ENCODE measurements at regions not wholly inside any gene's neighbourhood (a gene's known extent, or its start where the extent isn't known, plus 50 kb on each side); places are given as distances from the start of the nearest gene placed in this dataset.

- TF ChIP-seq CTCF (IDR thresholded peaks at IDR 0.05) = no peak
- H3K4me3 ChIP-seq = no peak overlapping the region
- H3K27me3 ChIP-seq = no peaks in the 10 kb centered on the region
- intact Hi-C loops (cut with DNase I) = no loop called here
- no peaks in the 10 kb centered on the region for H3K9me3 ChIP-seq
- DNase-seq (ENCODE audit: low spot score in 2 of 2) = no peak
- no peak overlapping the region for H3K27ac ChIP-seq
- no peaks in the 10 kb centered on the region for H3K36me3 ChIP-seq
- H3K4me1 ChIP-seq = peaks cover 0 to 16% of the 10 kb centered on the region in 2 donors
Observed at GRCh38 chr1:47701283-47701682, 263.4 kb downstream of the FOXD2 start.

GRCh38 chr1:47701741-47702515, 264.1 kb downstream of the FOXD2 start:
- no peak for DNase-seq (ENCODE audit: low spot score in 2 of 2)
- intact Hi-C loops (cut with DNase I) = loop anchor here (2.0 kb wide), 2 partner anchors 15 to 45 kb away; no protein-coding TSS in a partner anchor
- H3K4me1 ChIP-seq = peaks cover 0 to 16% of the 10 kb centered on the region in 2 donors
- no peaks in the 10 kb centered on the region for H3K36me3 ChIP-seq
- H3K9me3 ChIP-seq = no peaks in the 10 kb centered on the region
- peak overlapping the region in 1 of 2 donors; percentile 39 for H3K27ac ChIP-seq
- no peaks in the 10 kb centered on the region for H3K27me3 ChIP-seq
- no peak for TF ChIP-seq CTCF (IDR thresholded peaks at IDR 0.05)
- no peak overlapping the region for H3K4me3 ChIP-seq

GRCh38 chr1:47703156-47703825, 265.4 kb downstream of the FOXD2 start:
- H3K9me3 ChIP-seq = no peaks in the 10 kb centered on the region
- peak in 1 of 2 donors; percentile 70 for DNase-seq (ENCODE audit: low spot score in 2 of 2)
- H3K4me1 ChIP-seq = peaks cover 0 to 16% of the 10 kb centered on the region in 2 donors
- no peaks in the 10 kb centered on the region for H3K27me3 ChIP-seq
- no peak overlapping the region for H3K4me3 ChIP-seq
- TF ChIP-seq CTCF (IDR thresholded peaks at IDR 0.05) = no peak
- no peaks in the 10 kb centered on the region for H3K36me3 ChIP-seq
- intact Hi-C loops (cut with DNase I) = loop anchor here (2.0 kb wide), 2 partner anchors 16 to 46 kb away; no protein-coding TSS in a partner anchor
- peak overlapping the region; percentile 39 to 61 for H3K27ac ChIP-seq

- no peaks in the 10 kb centered on the region for H3K27me3 ChIP-seq
- H3K9me3 ChIP-seq = no peaks in the 10 kb centered on the region
- intact Hi-C loops (cut with DNase I) = loop anchor here (1.0 to 2.0 kb wide), 3 partner anchors 17 to 267 kb away; no protein-coding TSS in a partner anchor
- peak overlapping the region; percentile 39 to 61 for H3K27ac ChIP-seq
- no peaks in the 10 kb centered on the region for H3K36me3 ChIP-seq
- no peak overlapping the region for H3K4me3 ChIP-seq
- TF ChIP-seq CTCF (IDR thresholded peaks at IDR 0.05) = peak; percentile 30 to 58 (median 48)
- peaks cover 0 to 19% of the 10 kb centered on the region in 2 donors for H3K4me1 ChIP-seq
- no peak for DNase-seq (ENCODE audit: low spot score in 2 of 2)
Observed at GRCh38 chr1:47703981-47704596, 266.2 kb downstream of the FOXD2 start.

GRCh38 chr1:47705517-47706130, 267.8 kb downstream of the FOXD2 start:
- peaks cover 13 to 29% of the 10 kb centered on the region in 2 donors for H3K4me1 ChIP-seq
- intact Hi-C loops (cut with DNase I) = no loop called here
- H3K27me3 ChIP-seq = no peaks in the 10 kb centered on the region
- H3K27ac ChIP-seq = no peak overlapping the region
- no peaks in the 10 kb centered on the region for H3K9me3 ChIP-seq
- TF ChIP-seq CTCF (IDR thresholded peaks at IDR 0.05) = no peak
- H3K36me3 ChIP-seq = no peaks in the 10 kb centered on the region
- no peak for DNase-seq (ENCODE audit: low spot score in 2 of 2)
- H3K4me3 ChIP-seq = no peak overlapping the region

Measured in ascending aorta (tissue), 2 donors.